ENCODE measurements at regions not wholly inside any gene's neighbourhood (a gene's known extent, or its start where the extent isn't known, plus 50 kb on each side); places are given as distances from the start of the nearest gene placed in this dataset.

DNA sequence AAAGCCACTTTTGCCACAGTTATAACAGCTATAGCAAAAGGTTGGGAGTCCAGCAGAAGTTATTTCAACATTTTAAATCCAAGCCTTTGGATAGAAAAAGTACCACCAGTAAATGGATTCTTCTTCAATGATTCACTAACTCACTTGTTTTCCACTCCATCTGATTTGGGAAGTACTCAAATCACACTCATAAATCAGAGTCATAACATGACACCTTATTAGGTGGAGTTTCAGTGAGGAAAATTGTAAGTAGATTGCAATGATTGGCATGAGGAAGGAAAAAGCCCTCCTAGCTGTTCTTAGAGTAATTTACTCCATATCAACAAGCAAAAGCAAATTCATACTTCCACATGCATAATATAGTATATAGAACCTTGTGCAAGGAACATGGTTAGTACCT, 132.9 kb downstream of the NR4A2 start:
- no peaks in the 10 kb centered on the region; the same call in 1 of the 2 replicates for H3K36me3 ChIP-seq (ENCODE audit: control insufficient read depth, insufficient read depth, low read length)
- H3K27me3 ChIP-seq (ENCODE audit: control insufficient read depth, insufficient read depth, low read length) = no peaks in the 10 kb centered on the region
- no peaks in the 10 kb centered on the region for H3K9me3 ChIP-seq (ENCODE audit: control insufficient read depth, insufficient read depth, low read length)
- H3K9ac ChIP-seq (ENCODE audit: low read depth, low read length) = no peak overlapping the region
- H3K27ac ChIP-seq (ENCODE audit: low read depth, low read length) = no peak overlapping the region
- no peak overlapping the region for H3K4me3 ChIP-seq (ENCODE audit: low read depth, low read length)
- no peaks in the 10 kb centered on the region for H3K4me1 ChIP-seq (ENCODE audit: control insufficient read depth, insufficient read depth, low read length)

DNA sequence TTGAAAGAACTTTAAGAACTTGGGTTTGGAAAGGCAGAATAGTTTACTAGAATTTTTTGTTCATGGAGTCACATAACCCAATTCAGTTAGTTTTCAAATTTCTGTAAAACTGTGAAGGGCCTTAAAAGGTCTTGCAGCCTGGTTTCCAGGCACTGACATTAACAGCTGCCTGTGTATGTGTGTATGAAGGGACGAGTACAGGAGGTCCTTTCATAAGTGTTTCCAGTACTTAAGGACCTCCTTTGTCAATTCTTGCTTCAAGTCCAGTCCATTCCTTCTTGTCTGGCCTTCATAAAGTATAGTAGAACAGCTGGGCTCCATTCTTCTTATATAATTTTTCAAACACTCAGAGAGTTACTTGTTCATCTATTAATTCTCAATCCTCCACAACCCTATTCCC, 136.5 kb downstream of the NR4A2 start:
- no peaks in the 10 kb centered on the region for H3K9me3 ChIP-seq (ENCODE audit: control insufficient read depth, insufficient read depth, low read length)
- H3K4me3 ChIP-seq (ENCODE audit: low read depth, low read length) = no peak overlapping the region
- H3K4me1 ChIP-seq (ENCODE audit: control insufficient read depth, insufficient read depth, low read length) = 0 out of 2 replicates have a peak, but pooled peaks cover 5% of the 10 kb centered on the region
- no peak overlapping the region for H3K27ac ChIP-seq (ENCODE audit: low read depth, low read length)
- H3K27me3 ChIP-seq (ENCODE audit: control insufficient read depth, insufficient read depth, low read length) = no peaks in the 10 kb centered on the region
- H3K36me3 ChIP-seq (ENCODE audit: control insufficient read depth, insufficient read depth, low read length) = no peaks in the 10 kb centered on the region
- H3K9ac ChIP-seq (ENCODE audit: low read depth, low read length) = no peak overlapping the region

DNA sequence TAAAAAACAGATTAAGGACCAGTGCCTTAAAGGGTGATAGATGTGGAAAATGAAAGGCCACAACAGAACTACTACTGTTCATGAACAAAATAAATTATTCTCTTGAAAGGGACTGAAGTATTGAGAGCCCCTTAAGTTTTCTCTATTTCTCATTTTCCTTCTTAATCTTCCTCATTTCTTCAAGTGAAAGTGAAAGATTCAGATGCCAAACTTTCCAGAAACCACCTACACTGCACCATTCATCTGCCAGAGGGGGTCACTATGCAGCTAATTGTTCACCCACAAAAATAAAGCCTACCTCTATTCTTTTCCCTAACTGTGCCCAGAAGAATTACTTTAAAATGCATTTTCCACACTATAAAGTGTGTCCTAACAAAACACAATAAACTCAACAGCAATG, 140.1 kb downstream of the NR4A2 start:
- no peak overlapping the region for H3K9ac ChIP-seq (ENCODE audit: low read depth, low read length)
- H3K4me1 ChIP-seq (ENCODE audit: control insufficient read depth, insufficient read depth, low read length) = 0 out of 2 replicates have a peak, but pooled peaks cover 5% of the 10 kb centered on the region
- H3K36me3 ChIP-seq (ENCODE audit: control insufficient read depth, insufficient read depth, low read length) = no peaks in the 10 kb centered on the region
- no peaks in the 10 kb centered on the region for H3K9me3 ChIP-seq (ENCODE audit: control insufficient read depth, insufficient read depth, low read length)
- no peak overlapping the region for H3K4me3 ChIP-seq (ENCODE audit: low read depth, low read length)
- H3K27ac ChIP-seq (ENCODE audit: low read depth, low read length) = no peak overlapping the region
- no peaks in the 10 kb centered on the region for H3K27me3 ChIP-seq (ENCODE audit: control insufficient read depth, insufficient read depth, low read length)

DNA sequence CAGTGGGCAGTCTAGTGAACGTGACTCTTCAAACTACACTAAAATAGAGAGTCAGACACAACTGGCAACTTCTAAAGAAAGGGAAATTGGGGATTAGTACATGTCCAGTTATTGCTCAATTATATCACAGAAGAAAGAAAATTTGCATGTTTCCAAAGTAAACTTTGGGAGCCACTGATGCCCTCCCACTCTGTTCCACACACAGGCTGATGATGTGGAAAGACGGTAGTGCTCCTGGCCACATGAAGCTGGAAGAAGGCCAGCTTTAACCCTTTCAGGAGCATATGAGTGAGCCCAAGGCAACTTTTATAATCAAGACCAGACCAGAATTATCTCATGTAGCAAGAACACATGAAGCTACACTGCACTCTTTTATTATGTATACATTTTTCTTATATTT, 141.0 kb downstream of the NR4A2 start:
- H3K36me3 ChIP-seq (ENCODE audit: control insufficient read depth, insufficient read depth, low read length) = no peaks in the 10 kb centered on the region
- H3K27ac ChIP-seq (ENCODE audit: low read depth, low read length) = no peak overlapping the region

DNA sequence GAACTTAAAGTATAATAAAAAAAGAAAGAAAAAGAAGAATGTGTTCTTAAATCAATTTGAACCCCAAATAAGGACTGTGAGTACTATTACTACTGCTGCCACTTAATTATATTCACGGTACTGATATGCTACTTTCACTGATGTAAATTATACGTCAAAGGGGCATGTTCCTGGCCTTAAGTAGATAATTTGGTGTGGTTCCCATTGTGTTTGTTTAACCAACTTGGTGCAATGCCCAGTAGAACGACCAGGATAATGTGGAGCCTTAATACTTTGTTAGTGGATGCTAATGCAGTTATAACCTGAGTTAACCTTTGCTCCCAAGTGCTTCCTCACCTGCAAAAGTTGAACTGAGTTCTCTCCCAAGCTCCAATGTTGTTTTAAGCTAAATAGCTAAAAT, 142.0 kb downstream of the NR4A2 start:
- H3K27ac ChIP-seq (ENCODE audit: low read depth, low read length) = no peak overlapping the region
- H3K9ac ChIP-seq (ENCODE audit: low read depth, low read length) = no peak overlapping the region
- H3K36me3 ChIP-seq (ENCODE audit: control insufficient read depth, insufficient read depth, low read length) = no peaks in the 10 kb centered on the region
- H3K9me3 ChIP-seq (ENCODE audit: control insufficient read depth, insufficient read depth, low read length) = no peaks in the 10 kb centered on the region
- H3K4me3 ChIP-seq (ENCODE audit: low read depth, low read length) = no peak overlapping the region
- H3K27me3 ChIP-seq (ENCODE audit: control insufficient read depth, insufficient read depth, low read length) = no peaks in the 10 kb centered on the region
- 0 out of 2 replicates have a peak, but pooled peaks cover 5% of the 10 kb centered on the region for H3K4me1 ChIP-seq (ENCODE audit: control insufficient read depth, insufficient read depth, low read length)

More for the DNA sequence above, 141.0 kb downstream of the NR4A2 start:
- Histone ChIP-seq H3K4me3 (ENCODE audit: low read depth, low read length) (no peak overlapping the region), H3K27me3 (ENCODE audit: control insufficient read depth, insufficient read depth, low read length) (no peaks in the 10 kb centered on the region), H3K9me3 (ENCODE audit: control insufficient read depth, insufficient read depth, low read length) (no peaks in the 10 kb centered on the region), H3K9ac (ENCODE audit: low read depth, low read length) (no peak overlapping the region), H3K4me1 (ENCODE audit: control insufficient read depth, insufficient read depth, low read length) (0 out of 2 replicates have a peak, but pooled peaks cover 5% of the 10 kb centered on the region)

DNA sequence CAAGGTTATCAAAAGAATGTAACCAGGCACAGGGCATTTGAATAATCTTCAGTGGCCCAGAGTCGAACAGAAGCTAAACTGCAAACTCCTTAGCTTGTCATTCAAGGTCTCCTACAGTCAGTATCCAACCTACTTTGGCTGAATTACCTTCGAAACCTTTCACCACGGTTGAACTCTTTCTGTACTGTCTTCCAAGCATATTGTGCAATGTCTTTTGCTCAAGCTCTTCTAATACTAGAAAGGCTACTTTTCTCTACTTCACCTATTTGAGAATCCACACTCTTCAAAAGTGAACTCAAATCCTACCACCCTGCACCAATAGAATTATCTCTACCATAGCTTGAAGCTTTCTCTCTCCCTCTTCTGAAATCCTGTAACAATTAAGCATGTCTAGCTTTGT, 142.9 kb downstream of the NR4A2 start:
- H3K9me3 ChIP-seq (ENCODE audit: control insufficient read depth, insufficient read depth, low read length) = no peaks in the 10 kb centered on the region
- no peak overlapping the region for H3K4me3 ChIP-seq (ENCODE audit: low read depth, low read length)
- H3K4me1 ChIP-seq (ENCODE audit: control insufficient read depth, insufficient read depth, low read length) = 0 out of 2 replicates have a peak, but pooled peaks cover 5% of the 10 kb centered on the region

DNA sequence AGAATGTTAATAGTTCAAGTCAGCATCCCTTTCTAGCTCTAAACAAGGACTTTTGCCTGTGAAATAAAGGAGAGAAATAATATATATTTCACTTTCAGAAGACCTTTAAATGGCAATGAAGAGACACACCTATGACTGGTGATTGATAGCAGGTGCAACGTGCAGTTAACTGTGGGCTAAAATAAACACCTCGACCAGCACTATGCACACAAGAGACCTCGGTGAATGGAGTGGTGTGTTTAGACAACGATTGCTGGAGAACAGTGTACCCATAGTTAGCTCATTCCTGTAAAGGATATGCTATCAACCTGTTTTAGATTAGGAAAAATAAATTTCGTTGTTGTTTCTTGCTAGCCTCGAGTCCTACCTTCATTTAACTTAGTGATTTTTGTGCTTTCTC, 143.4 kb downstream of the NR4A2 start:
- no peaks in the 10 kb centered on the region for H3K9me3 ChIP-seq (ENCODE audit: control insufficient read depth, insufficient read depth, low read length)
- 0 out of 2 replicates have a peak, but pooled peaks cover 5% of the 10 kb centered on the region for H3K4me1 ChIP-seq (ENCODE audit: control insufficient read depth, insufficient read depth, low read length)
- H3K36me3 ChIP-seq (ENCODE audit: control insufficient read depth, insufficient read depth, low read length) = no peaks in the 10 kb centered on the region
- H3K4me3 ChIP-seq (ENCODE audit: low read depth, low read length) = no peak overlapping the region
- H3K9ac ChIP-seq (ENCODE audit: low read depth, low read length) = no peak overlapping the region
- H3K27ac ChIP-seq (ENCODE audit: low read depth, low read length) = no peak overlapping the region
- no peaks in the 10 kb centered on the region for H3K27me3 ChIP-seq (ENCODE audit: control insufficient read depth, insufficient read depth, low read length)

More for the DNA sequence above, 142.9 kb downstream of the NR4A2 start:
- Histone ChIP-seq H3K27me3 (ENCODE audit: control insufficient read depth, insufficient read depth, low read length) (no peaks in the 10 kb centered on the region), H3K27ac (ENCODE audit: low read depth, low read length) (no peak overlapping the region), H3K9ac (ENCODE audit: low read depth, low read length) (no peak overlapping the region), H3K36me3 (ENCODE audit: control insufficient read depth, insufficient read depth, low read length) (no peaks in the 10 kb centered on the region)

DNA sequence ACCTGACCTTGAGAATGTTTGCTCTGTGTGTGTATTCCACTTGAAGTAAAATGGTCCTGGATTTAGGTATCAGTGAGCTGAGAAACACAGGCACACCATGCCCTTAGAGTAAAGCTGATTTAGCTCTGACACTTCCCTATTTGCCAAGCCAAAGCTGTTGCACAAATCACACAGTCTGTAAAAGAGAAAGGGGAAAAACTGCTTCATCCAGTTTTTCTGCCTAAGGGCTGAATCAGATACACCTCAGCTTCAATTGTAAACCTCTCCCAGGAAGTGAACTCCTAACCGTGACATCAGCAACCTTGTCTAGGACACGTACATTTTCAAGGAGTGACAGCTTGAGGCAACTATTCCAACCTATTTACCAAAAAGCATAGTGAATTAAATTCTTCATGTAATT, 150.4 kb downstream of the NR4A2 start:
- no peaks in the 10 kb centered on the region for H3K36me3 ChIP-seq (ENCODE audit: control insufficient read depth, insufficient read depth, low read length)
- no peak overlapping the region for H3K9ac ChIP-seq (ENCODE audit: low read depth, low read length)
- no peak overlapping the region for H3K4me3 ChIP-seq (ENCODE audit: low read depth, low read length)
- no peaks in the 10 kb centered on the region for H3K27me3 ChIP-seq (ENCODE audit: control insufficient read depth, insufficient read depth, low read length)
- peaks cover 6% of the 10 kb centered on the region; the same call in 1 of the 2 replicates for H3K4me1 ChIP-seq (ENCODE audit: control insufficient read depth, insufficient read depth, low read length)
- no peaks in the 10 kb centered on the region for H3K9me3 ChIP-seq (ENCODE audit: control insufficient read depth, insufficient read depth, low read length)
- H3K27ac ChIP-seq (ENCODE audit: low read depth, low read length) = no peak overlapping the region

DNA sequence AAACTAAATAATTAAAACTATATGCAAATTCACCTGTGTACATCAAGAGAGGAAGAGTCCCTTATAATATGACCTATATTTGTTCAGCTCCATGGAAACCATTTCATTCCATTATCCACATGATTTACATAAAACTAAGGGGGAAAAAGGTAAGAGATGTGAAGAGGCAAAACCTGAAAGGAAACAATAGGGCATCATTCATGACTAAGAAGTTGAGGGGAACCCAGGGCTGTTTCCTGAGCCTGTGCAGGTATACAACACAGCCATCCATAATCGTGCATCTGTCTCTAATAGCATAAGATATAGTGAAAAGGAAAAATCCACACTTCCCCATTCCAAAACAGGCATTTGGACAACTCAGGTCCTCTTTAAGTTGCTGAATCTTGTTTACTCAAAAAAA, 151.3 kb downstream of the NR4A2 start:
- Histone ChIP-seq H3K27ac (ENCODE audit: low read depth, low read length) (no peak overlapping the region), H3K4me3 (ENCODE audit: low read depth, low read length) (no peak overlapping the region), H3K27me3 (ENCODE audit: control insufficient read depth, insufficient read depth, low read length) (no peaks in the 10 kb centered on the region), H3K4me1 (ENCODE audit: control insufficient read depth, insufficient read depth, low read length) (peaks cover 6% of the 10 kb centered on the region; the same call in 1 of the 2 replicates), H3K36me3 (ENCODE audit: control insufficient read depth, insufficient read depth, low read length) (no peaks in the 10 kb centered on the region), H3K9me3 (ENCODE audit: control insufficient read depth, insufficient read depth, low read length) (no peaks in the 10 kb centered on the region), H3K9ac (ENCODE audit: low read depth, low read length) (no peak overlapping the region)

DNA sequence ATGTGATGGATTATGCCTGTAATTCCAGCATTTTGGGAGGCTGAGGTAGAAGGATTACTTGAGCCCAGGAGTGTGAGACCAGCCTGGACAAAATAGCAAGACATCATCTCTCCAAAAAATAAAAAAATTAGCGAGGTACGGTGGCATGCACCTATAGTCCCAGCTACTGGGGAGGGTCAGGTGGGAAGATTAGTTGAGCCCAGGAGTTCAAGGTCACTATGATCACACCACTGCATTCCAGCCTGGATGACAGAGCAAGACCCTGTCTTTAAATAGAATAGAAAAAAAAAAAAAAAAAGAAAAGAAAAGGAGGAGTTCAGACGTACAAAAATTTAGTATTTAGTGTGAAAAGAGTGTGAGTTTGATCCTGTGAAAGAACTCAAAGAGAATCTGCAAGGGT, 154.9 kb downstream of the NR4A2 start:
- H3K9ac ChIP-seq (ENCODE audit: low read depth, low read length) = no peak overlapping the region
- H3K36me3 ChIP-seq (ENCODE audit: control insufficient read depth, insufficient read depth, low read length) = no peaks in the 10 kb centered on the region
- no peaks in the 10 kb centered on the region for H3K9me3 ChIP-seq (ENCODE audit: control insufficient read depth, insufficient read depth, low read length)
- H3K4me1 ChIP-seq (ENCODE audit: control insufficient read depth, insufficient read depth, low read length) = peaks cover 12% of the 10 kb centered on the region; the same call in 1 of the 2 replicates
- H3K27me3 ChIP-seq (ENCODE audit: control insufficient read depth, insufficient read depth, low read length) = no peaks in the 10 kb centered on the region
- H3K4me3 ChIP-seq (ENCODE audit: low read depth, low read length) = no peak overlapping the region
- H3K27ac ChIP-seq (ENCODE audit: low read depth, low read length) = no peak overlapping the region

DNA sequence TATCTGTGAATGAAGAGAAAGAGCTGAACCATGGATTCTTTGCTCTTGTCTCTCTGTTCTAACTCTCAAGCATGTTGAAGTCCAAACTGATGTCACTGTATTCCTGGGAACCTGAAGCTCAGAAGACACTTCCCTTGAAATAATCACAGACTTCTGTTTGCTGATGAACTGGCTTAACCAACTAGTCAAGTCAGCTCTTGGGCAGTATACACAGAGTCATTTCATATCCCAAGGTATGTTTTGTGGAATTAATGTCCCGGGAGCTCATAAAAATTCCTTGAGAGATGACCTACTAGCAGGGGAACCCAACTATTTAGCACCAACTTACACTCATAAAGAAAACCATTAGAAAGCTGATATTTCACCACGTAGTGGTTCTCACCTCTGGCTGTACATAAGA, 156.6 kb downstream of the NR4A2 start:
- no peak overlapping the region for H3K9ac ChIP-seq (ENCODE audit: low read depth, low read length)
- peaks cover 6% of the 10 kb centered on the region; the same call in 1 of the 2 replicates for H3K4me1 ChIP-seq (ENCODE audit: control insufficient read depth, insufficient read depth, low read length)
- no peak overlapping the region for H3K4me3 ChIP-seq (ENCODE audit: low read depth, low read length)
- H3K27me3 ChIP-seq (ENCODE audit: control insufficient read depth, insufficient read depth, low read length) = no peaks in the 10 kb centered on the region
- no peaks in the 10 kb centered on the region for H3K9me3 ChIP-seq (ENCODE audit: control insufficient read depth, insufficient read depth, low read length)
- no peaks in the 10 kb centered on the region for H3K36me3 ChIP-seq (ENCODE audit: control insufficient read depth, insufficient read depth, low read length)
- no peak overlapping the region for H3K27ac ChIP-seq (ENCODE audit: low read depth, low read length)

DNA sequence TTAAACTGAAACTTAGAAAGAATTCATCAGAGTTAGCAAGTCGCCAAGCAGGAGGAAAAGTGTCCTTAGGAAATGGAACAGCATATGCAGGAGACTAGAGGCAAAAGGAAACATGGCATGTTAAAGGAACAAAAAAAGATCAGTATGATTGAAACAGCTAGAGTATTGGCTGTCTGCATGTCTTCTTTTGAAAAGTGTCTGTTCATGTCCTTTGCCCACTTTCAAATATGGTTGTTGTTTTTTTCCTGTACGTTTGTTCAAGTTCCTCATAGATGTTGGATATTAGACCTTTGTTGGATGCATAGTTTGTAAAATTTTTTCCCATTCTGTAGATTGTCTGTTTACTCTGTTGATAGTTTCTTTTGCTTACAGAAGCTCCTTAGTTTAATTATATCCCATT, 161.6 kb downstream of the NR4A2 start:
- Histone ChIP-seq H3K36me3 (ENCODE audit: control insufficient read depth, insufficient read depth, low read length) (no peaks in the 10 kb centered on the region), H3K4me3 (ENCODE audit: low read depth, low read length) (no peak overlapping the region), H3K9ac (ENCODE audit: low read depth, low read length) (no peak overlapping the region), H3K9me3 (ENCODE audit: control insufficient read depth, insufficient read depth, low read length) (no peaks in the 10 kb centered on the region), H3K27ac (ENCODE audit: low read depth, low read length) (no peak overlapping the region), H3K4me1 (ENCODE audit: control insufficient read depth, insufficient read depth, low read length) (peaks cover 21% of the 10 kb centered on the region), H3K27me3 (ENCODE audit: control insufficient read depth, insufficient read depth, low read length) (no peaks in the 10 kb centered on the region)
